ENCODE measurements at regions not wholly inside any gene's neighbourhood (a gene's known extent, or its start where the extent isn't known, plus 50 kb on each side); places are given as distances from the start of the nearest gene placed in this dataset.

DNA sequence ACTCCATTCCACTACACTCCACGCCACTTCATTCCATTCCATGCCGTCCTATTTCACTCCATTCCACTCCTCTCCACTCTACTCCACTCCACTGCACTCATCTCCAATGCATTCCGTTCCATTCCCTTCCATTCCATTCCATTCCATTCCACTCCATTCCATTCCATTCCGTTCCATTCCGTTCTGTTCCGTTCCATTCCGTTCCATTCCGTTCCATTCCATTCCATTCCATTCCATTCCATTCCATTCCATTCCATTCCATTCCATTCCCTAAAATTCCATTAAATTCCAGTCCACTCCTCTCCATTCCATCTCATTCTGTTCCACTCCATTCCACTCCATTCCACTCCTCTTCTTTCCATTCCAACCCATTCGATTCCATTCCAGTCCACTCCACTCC lies 1139.1 kb downstream of the TSPY10 start:
- no peak for TF ChIP-seq RARB (CRISPR knock-in tag; IDR thresholded peaks at IDR 0.05)
- TF ChIP-seq TCF4 (CRISPR knock-in tag; IDR thresholded peaks at IDR 0.05; ENCODE audit: borderline replicate concordance): no peak
- TF ChIP-seq ARNTL (CRISPR knock-in tag; IDR thresholded peaks at IDR 0.05; ENCODE audit: borderline replicate concordance, low read depth): no peak
- TF ChIP-seq ZC3H10 (CRISPR knock-in tag; IDR thresholded peaks at IDR 0.05): no peak
- no peak for TF ChIP-seq ISL1 (CRISPR knock-in tag; IDR thresholded peaks at IDR 0.05)
